ENCODE measurements at regions not wholly inside any gene's neighbourhood (a gene's known extent, or its start where the extent isn't known, plus 50 kb on each side); places are given as distances from the start of the nearest gene placed in this dataset.
A peak's percentile ranks its signal among the peaks of the same experiment; 100 is the strongest.

GRCh38 chr2:66830881-66831280, 396.0 kb downstream of the MEIS1 start:
- Histone ChIP-seq H3K4me1 (ENCODE audit: insufficient read depth, low read length) (peaks cover 10% of the 10 kb centered on the region), H3K27ac (ENCODE audit: low read depth, low read length) (no peak overlapping the region), H3K4me3 (ENCODE audit: low read depth in 1 of 2, low read length in 2 of 2) (no peak overlapping the region), H3K27me3 (ENCODE audit: control insufficient read depth in 1 of 2, insufficient read depth in 2 of 2, low read length in 2 of 2) (no peaks in the 10 kb centered on the region), H3K9me3 (ENCODE audit: low read length) (no peaks in the 10 kb centered on the region), H3K9ac (ENCODE audit: low read length) (no peak overlapping the region), H3K36me3 (ENCODE audit: insufficient read depth, low read length) (no peaks in the 10 kb centered on the region)

- no peak overlapping the region for H3K4me3 ChIP-seq (ENCODE audit: low read depth in 1 of 2, low read length in 2 of 2)
- peaks cover 10% of the 10 kb centered on the region for H3K4me1 ChIP-seq (ENCODE audit: insufficient read depth, low read length)
- H3K27ac ChIP-seq (ENCODE audit: low read depth, low read length) = no peak overlapping the region
- no peaks in the 10 kb centered on the region for H3K36me3 ChIP-seq (ENCODE audit: insufficient read depth, low read length)
- no peaks in the 10 kb centered on the region for H3K9me3 ChIP-seq (ENCODE audit: low read length)
- no peak overlapping the region for H3K9ac ChIP-seq (ENCODE audit: low read length)
- H3K27me3 ChIP-seq (ENCODE audit: control insufficient read depth in 1 of 2, insufficient read depth in 2 of 2, low read length in 2 of 2) = no peaks in the 10 kb centered on the region
Measured at GRCh38 chr2:66832646-66833435, 397.9 kb downstream of the MEIS1 start.

GRCh38 chr2:66834859-66835258, 399.9 kb downstream of the MEIS1 start:
- H3K27me3 ChIP-seq (ENCODE audit: control insufficient read depth in 1 of 2, insufficient read depth in 2 of 2, low read length in 2 of 2) = no peaks in the 10 kb centered on the region
- peaks cover 15% of the 10 kb centered on the region for H3K4me1 ChIP-seq (ENCODE audit: insufficient read depth, low read length)
- H3K9ac ChIP-seq (ENCODE audit: low read length) = no peak overlapping the region
- no peaks in the 10 kb centered on the region for H3K36me3 ChIP-seq (ENCODE audit: insufficient read depth, low read length)
- no peak overlapping the region for H3K4me3 ChIP-seq (ENCODE audit: low read depth in 1 of 2, low read length in 2 of 2)
- no peak overlapping the region for H3K27ac ChIP-seq (ENCODE audit: low read depth, low read length)
- H3K9me3 ChIP-seq (ENCODE audit: low read length) = no peaks in the 10 kb centered on the region

GRCh38 chr2:66836851-66837250, 401.9 kb downstream of the MEIS1 start:
- H3K9ac ChIP-seq (ENCODE audit: low read length) = no peak overlapping the region
- peaks cover 26% of the 10 kb centered on the region for H3K4me1 ChIP-seq (ENCODE audit: insufficient read depth, low read length)
- no peak overlapping the region for H3K4me3 ChIP-seq (ENCODE audit: low read depth in 1 of 2, low read length in 2 of 2)
- H3K27me3 ChIP-seq (ENCODE audit: control insufficient read depth in 1 of 2, insufficient read depth in 2 of 2, low read length in 2 of 2) = no peaks in the 10 kb centered on the region
- no peak overlapping the region for H3K27ac ChIP-seq (ENCODE audit: low read depth, low read length)
- H3K9me3 ChIP-seq (ENCODE audit: low read length) = no peaks in the 10 kb centered on the region
- H3K36me3 ChIP-seq (ENCODE audit: insufficient read depth, low read length) = no peaks in the 10 kb centered on the region

GRCh38 chr2:66839551-66840320, 404.8 kb downstream of the MEIS1 start:
- peaks cover 17% of the 10 kb centered on the region for H3K4me1 ChIP-seq (ENCODE audit: insufficient read depth, low read length)
- no peak overlapping the region for H3K9ac ChIP-seq (ENCODE audit: low read length)
- no peaks in the 10 kb centered on the region for H3K27me3 ChIP-seq (ENCODE audit: control insufficient read depth in 1 of 2, insufficient read depth in 2 of 2, low read length in 2 of 2)
- H3K4me3 ChIP-seq (ENCODE audit: low read depth in 1 of 2, low read length in 2 of 2) = peak overlapping the region in 1 of 2 donors; percentile 30
- peak overlapping the region; percentile 73 for H3K27ac ChIP-seq (ENCODE audit: low read depth, low read length)
- no peaks in the 10 kb centered on the region for H3K9me3 ChIP-seq (ENCODE audit: low read length)
- H3K36me3 ChIP-seq (ENCODE audit: insufficient read depth, low read length) = no peaks in the 10 kb centered on the region

- H3K4me3 ChIP-seq (ENCODE audit: low read depth in 1 of 2, low read length in 2 of 2) = peak overlapping the region in 1 of 2 donors; percentile 30
- H3K36me3 ChIP-seq (ENCODE audit: insufficient read depth, low read length) = no peaks in the 10 kb centered on the region
- H3K27ac ChIP-seq (ENCODE audit: low read depth, low read length) = peak overlapping the region; percentile 73
- no peaks in the 10 kb centered on the region for H3K9me3 ChIP-seq (ENCODE audit: low read length)
- no peak overlapping the region for H3K9ac ChIP-seq (ENCODE audit: low read length)
- H3K4me1 ChIP-seq (ENCODE audit: insufficient read depth, low read length) = peaks cover 17% of the 10 kb centered on the region
- H3K27me3 ChIP-seq (ENCODE audit: control insufficient read depth in 1 of 2, insufficient read depth in 2 of 2, low read length in 2 of 2) = no peaks in the 10 kb centered on the region
Measured at GRCh38 chr2:66840321-66841002, 405.5 kb downstream of the MEIS1 start.

GRCh38 chr2:66843847-66844246, 408.9 kb downstream of the MEIS1 start:
- Histone ChIP-seq H3K36me3 (ENCODE audit: insufficient read depth, low read length) (no peaks in the 10 kb centered on the region), H3K27ac (ENCODE audit: low read depth, low read length) (no peak overlapping the region), H3K9ac (ENCODE audit: low read length) (no peak overlapping the region), H3K27me3 (ENCODE audit: control insufficient read depth in 1 of 2, insufficient read depth in 2 of 2, low read length in 2 of 2) (no peaks in the 10 kb centered on the region), H3K4me3 (ENCODE audit: low read depth in 1 of 2, low read length in 2 of 2) (no peak overlapping the region), H3K9me3 (ENCODE audit: low read length) (no peaks in the 10 kb centered on the region), H3K4me1 (ENCODE audit: insufficient read depth, low read length) (peaks cover 17% of the 10 kb centered on the region)

- no peaks in the 10 kb centered on the region for H3K9me3 ChIP-seq (ENCODE audit: low read length)
- no peak overlapping the region for H3K4me3 ChIP-seq (ENCODE audit: low read depth in 1 of 2, low read length in 2 of 2)
- no peaks in the 10 kb centered on the region for H3K36me3 ChIP-seq (ENCODE audit: insufficient read depth, low read length)
- H3K27ac ChIP-seq (ENCODE audit: low read depth, low read length) = no peak overlapping the region
- H3K27me3 ChIP-seq (ENCODE audit: control insufficient read depth in 1 of 2, insufficient read depth in 2 of 2, low read length in 2 of 2) = no peaks in the 10 kb centered on the region
- peaks cover 21% of the 10 kb centered on the region for H3K4me1 ChIP-seq (ENCODE audit: insufficient read depth, low read length)
- no peak overlapping the region for H3K9ac ChIP-seq (ENCODE audit: low read length)
Measured at GRCh38 chr2:66845307-66845706, 410.4 kb downstream of the MEIS1 start.

GRCh38 chr2:66846887-66847286, 412.0 kb downstream of the MEIS1 start:
- no peak overlapping the region for H3K27ac ChIP-seq (ENCODE audit: low read depth, low read length)
- H3K4me1 ChIP-seq (ENCODE audit: insufficient read depth, low read length) = peaks cover 30% of the 10 kb centered on the region
- no peak overlapping the region for H3K4me3 ChIP-seq (ENCODE audit: low read depth in 1 of 2, low read length in 2 of 2)
- H3K36me3 ChIP-seq (ENCODE audit: insufficient read depth, low read length) = no peaks in the 10 kb centered on the region
- no peak overlapping the region for H3K9ac ChIP-seq (ENCODE audit: low read length)
- H3K27me3 ChIP-seq (ENCODE audit: control insufficient read depth in 1 of 2, insufficient read depth in 2 of 2, low read length in 2 of 2) = no peaks in the 10 kb centered on the region
- H3K9me3 ChIP-seq (ENCODE audit: low read length) = no peaks in the 10 kb centered on the region

- Histone ChIP-seq H3K9me3 (ENCODE audit: low read length) (no peaks in the 10 kb centered on the region), H3K4me3 (ENCODE audit: low read depth in 1 of 2, low read length in 2 of 2) (no peak overlapping the region), H3K27ac (ENCODE audit: low read depth, low read length) (peak overlapping the region; percentile 98), H3K27me3 (ENCODE audit: control insufficient read depth in 1 of 2, insufficient read depth in 2 of 2, low read length in 2 of 2) (no peaks in the 10 kb centered on the region), H3K9ac (ENCODE audit: low read length) (peak overlapping the region; percentile 3), H3K36me3 (ENCODE audit: insufficient read depth, low read length) (no peaks in the 10 kb centered on the region), H3K4me1 (ENCODE audit: insufficient read depth, low read length) (peaks cover 49% of the 10 kb centered on the region)
Measured at GRCh38 chr2:66849153-66849755, 414.3 kb downstream of the MEIS1 start.

GRCh38 chr2:66850376-66850775, 415.5 kb downstream of the MEIS1 start:
- H3K9ac ChIP-seq (ENCODE audit: low read length) = peak overlapping the region; percentile 3
- H3K27ac ChIP-seq (ENCODE audit: low read depth, low read length) = peak overlapping the region; percentile 98
- peaks cover 59% of the 10 kb centered on the region for H3K4me1 ChIP-seq (ENCODE audit: insufficient read depth, low read length)
- H3K4me3 ChIP-seq (ENCODE audit: low read depth in 1 of 2, low read length in 2 of 2) = no peak overlapping the region
- no peaks in the 10 kb centered on the region for H3K36me3 ChIP-seq (ENCODE audit: insufficient read depth, low read length)
- no peaks in the 10 kb centered on the region for H3K27me3 ChIP-seq (ENCODE audit: control insufficient read depth in 1 of 2, insufficient read depth in 2 of 2, low read length in 2 of 2)
- no peaks in the 10 kb centered on the region for H3K9me3 ChIP-seq (ENCODE audit: low read length)
